SU-DHL-6 (cell line): ENCODE measurements at regions not wholly inside any gene's neighbourhood (a gene's known extent, or its start where the extent isn't known, plus 50 kb on each side); places are given as distances from the start of the nearest gene placed in this dataset.

Experiments
- CTCF ChIP-seq: fragments of 200-600 bp; sonication (generic); IDR thresholded peaks from one replicate; pipeline ENCODE4 v1.5.1; 2017; ENCODE audit warnings: antibody characterized with exemption, mild to moderate bottlenecking, low read length, moderate library complexity; ENCODE audit not compliant: insufficient read depth, poor library complexity, severe bottlenecking
- EZH2phosphoT487 ChIP-seq: fragments of 200-600 bp; sonication (generic), shearing (Covaris generic); conservative IDR thresholded peaks from 2 replicates; pipeline ENCODE4 v1.6.1; 2018; ENCODE audit warnings: mild to moderate bottlenecking, antibody characterized with exemption, low read length, moderate library complexity, mixed read lengths

- TF ChIP-seq CTCF (no peak), EZH2phosphoT487 (no peak)
These were observed 158.3 kb downstream of the ZFP36L2 start for GRCh38 chr2:43068041-43068533.
